Hippocampal formation (tissue), 2 donors: ENCODE measurements at regions not wholly inside any gene's neighbourhood (a gene's known extent, or its start where the extent isn't known, plus 50 kb on each side); places are given as distances from the start of the nearest gene placed in this dataset.

Experiments used
- DNase-seq, 2 donors: peaks; one replicate each; lab custom pipeline; 2025; lab: John Stamatoyannopoulos, UW

DNA sequence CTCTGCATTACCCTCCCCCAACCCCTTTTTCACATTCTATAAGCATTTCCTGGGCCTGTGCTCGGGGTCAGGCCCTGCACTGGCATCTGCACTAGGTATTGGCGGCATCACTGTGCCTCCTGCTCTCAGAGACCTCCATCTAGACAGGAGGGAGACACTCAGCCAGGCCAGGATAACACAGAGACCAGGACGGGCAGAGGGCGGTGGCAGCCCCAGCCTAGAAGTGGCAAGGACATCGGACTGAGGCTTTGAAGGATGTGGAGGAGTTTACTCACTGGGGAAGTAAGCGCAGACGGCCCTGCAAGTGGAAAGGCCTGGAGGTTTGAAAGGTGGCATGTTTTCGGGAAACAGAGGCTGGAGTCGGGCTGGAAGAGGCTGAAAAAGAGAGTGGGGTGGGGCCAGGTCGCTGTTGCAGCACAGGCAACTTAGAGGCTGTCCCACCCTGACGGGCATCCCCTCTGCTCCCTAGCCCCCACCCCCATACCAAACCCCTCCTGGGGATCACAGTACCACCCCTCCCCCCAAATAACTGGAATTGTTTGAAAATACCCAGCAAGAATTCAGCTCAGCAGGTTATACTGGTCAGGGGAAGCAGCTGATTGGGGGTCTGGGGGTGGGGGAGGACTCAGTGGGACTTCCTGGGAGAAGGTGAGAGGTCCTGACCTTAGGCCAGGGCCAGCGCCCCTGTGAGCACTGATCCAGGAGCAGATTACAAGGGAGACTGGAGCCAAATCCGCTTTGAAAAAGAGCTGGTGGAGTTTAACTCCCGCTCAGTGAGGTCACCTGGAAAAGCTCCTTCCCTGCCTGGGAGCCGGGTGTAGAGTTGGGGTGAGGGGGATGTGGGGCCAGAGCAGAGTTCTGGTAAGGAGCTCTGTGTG, 121.8 kb upstream of the WNT4 start:
- DNase-seq, result no peak

DNA sequence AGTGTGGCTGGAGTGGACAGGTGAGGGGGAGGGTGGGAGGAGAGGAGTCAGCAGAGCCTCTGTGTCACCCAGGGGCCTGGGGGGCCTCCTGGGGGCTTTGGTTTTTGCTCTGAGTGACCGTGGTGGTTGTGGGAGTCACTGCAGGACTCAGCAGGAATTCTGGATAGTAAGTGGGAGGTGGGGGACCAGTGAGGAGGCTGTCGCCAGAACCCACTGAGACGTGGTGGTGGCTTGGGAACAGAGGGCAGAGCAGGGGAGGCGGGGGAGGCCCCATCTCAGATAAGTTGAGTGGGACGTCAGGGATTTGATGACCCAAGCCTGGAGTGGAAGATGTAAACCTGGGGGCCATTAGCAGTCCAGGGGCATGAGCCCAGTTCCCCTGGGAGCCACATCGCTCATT, 123.2 kb upstream of the WNT4 start:
- no peak for DNase-seq

- no peak for DNase-seq
Measured at GRCh38 chr1:22267413-22268175, 124.7 kb upstream of the WNT4 start.

DNA sequence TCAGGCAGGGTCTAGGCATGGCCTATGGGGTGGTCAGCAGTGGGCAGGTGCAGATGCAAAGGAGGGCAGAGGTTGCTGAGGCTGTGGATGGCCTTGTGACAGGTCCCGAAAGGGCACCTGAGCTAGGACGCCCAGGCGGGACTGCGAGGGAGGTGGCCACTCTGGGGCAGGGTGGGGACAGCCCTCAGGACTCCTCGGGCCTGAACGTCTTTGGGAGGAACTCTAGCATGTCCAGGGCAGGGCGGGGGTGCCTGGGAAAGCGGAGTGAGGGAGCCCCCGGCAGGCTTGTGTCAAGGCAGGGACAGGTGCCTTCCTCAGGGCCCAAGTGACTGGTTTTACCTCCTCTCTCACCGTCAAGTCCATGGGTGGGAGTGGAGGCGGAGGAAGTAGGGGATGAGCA, 125.4 kb upstream of the WNT4 start:
- no peak for DNase-seq

GRCh38 chr1:22271847-22272801, 129.2 kb upstream of the WNT4 start:
- no peak for DNase-seq

DNA sequence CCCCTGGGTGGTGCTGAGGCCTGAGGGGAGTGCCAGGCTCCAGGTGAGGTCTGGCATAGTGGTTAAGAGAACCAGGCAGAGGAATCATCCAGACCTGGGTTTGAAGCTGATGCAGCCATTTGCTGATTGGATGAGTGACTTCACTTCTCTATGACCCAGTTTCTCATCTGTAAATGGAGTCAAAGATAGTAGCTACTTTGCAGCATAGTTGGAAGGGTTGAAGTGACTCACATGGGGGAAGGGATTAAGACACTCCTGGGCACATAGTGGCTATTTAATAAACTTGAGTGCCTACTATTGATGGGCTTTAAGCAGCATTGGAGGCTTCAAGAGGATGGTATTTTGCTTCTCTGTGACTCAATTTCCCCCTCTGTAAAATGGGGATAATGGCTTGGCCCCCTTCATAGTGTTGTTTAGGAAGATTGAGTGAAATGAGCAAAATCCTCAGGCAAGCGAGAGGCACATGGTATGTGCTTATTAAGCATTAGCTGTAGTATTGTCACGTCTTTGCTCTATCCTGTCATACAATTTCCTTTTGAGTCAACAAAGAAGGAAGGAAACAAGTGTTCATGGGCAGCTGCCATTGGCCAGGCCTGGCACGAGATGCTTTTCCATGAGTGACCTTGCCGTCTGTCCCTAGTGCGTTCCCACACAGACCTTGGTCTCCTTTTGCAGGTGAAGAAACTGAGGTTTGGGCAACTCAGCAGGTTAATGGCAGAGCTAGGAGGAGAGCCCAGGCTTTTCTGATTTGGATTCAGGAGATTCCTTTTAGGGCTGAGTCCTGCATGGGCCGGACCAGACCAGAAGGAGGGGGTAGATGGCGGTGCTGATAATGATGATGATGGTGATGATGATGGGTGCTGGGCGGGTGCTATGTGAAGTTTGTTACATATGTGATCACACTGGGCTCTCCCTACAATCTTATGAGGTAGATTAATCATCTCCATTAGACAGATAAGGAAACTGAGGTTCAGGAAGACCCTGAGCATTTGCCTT, 131.1 kb upstream of the WNT4 start:
- no peak for DNase-seq

DNA sequence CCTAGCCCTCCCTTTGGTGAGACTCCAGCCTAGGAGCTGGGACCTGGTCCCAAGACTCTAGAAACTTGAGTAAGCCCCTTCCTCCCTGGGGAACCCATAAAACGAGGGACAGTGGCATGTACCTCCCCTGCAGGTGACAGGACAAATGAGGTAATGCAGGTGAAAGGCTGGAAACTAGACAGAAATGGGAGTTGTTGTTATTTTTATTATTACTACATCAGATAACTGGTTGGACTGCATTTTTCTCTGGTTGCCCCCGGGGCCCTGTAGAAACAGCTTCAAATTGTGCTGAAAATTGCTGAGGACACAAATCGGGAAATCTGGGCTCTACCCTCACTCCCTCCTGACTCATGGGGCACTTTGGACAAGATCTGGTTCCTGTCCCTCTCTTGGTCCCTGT, 132.3 kb upstream of the WNT4 start:
- no peak for DNase-seq

DNA sequence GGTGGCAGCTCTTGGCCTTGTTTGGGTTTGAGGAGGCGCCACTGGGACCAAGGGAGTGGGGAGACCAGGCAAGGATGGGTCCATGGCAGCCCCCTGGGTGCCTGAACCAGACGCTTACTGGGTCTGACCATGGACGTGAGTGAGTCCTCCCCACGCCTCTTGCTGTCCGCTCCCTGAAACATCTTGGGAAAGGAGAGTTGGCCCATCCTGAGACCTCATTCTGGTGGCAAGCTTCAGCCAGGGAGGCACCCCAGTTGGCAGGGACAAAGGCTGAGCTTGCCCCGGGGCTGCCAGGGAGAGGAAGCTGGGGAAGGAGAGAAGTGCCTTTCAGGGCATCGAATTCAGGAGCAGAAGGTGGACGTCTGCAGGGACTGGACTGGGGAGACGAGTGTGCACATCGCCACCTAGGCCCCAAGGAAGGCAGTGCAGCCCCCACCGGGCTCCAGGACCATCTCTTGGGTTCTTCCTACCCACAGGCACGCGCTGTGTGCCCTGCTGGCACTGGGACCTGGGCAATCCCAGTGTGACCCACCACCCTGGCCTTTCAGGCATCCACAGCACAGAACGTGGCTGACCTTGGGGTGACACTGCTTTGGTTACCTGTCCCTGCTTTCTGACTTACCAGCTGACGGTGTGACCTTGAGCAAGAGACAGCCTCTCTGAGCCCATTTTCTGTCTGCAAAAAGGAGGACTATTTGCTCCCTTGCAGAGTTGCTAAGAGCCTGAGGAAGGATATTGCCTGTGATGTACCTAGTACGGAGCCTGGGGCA, 132.9 kb upstream of the WNT4 start:
- DNase-seq, result peak in 1 of 2 donors; percentile 4

- no peak for DNase-seq
Measured at GRCh38 chr1:22276396-22276748, 133.5 kb upstream of the WNT4 start.

DNA sequence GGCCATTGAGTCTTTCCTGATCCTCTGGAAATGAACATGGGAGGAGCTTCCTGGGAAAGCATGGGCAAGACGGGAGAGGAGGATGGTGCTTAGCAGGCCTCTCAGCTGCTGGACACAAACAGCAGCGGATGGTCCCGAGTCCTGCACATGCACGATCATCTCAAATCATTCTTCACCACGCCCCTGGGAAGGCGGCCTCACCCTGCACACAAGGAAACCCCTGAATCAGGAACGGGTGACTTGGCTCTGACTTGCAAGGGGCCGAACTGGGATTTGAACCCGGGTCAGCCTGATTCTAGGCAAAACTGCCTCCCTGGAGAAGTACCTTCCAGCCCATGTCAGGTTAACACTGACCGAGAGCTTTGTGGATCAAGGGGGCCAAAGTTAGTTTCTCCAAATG, 134.8 kb upstream of the WNT4 start:
- no peak for DNase-seq

DNA sequence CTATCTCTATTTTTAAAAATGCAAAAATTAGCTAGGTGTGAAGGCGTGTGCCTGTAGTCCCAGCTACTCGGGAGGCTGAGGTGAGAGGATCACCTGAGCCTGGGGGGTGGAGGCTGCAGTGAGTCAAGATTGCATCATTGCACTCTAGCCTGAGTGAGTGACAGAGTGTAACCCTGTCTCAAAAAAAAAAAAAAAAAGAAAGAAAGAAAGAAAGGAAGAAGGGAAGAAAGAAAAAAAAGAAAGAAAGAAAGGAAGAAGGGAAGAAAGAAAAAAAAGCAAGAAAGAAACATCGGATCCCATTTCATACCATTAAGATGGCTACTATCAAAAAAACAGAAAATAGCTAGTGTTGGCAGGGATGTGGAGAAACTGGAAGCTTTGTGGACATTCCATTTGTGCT, 136.8 kb upstream of the WNT4 start:
- no peak for DNase-seq

- no peak for DNase-seq
Measured at GRCh38 chr1:22280526-22280925, 137.6 kb upstream of the WNT4 start.

DNA sequence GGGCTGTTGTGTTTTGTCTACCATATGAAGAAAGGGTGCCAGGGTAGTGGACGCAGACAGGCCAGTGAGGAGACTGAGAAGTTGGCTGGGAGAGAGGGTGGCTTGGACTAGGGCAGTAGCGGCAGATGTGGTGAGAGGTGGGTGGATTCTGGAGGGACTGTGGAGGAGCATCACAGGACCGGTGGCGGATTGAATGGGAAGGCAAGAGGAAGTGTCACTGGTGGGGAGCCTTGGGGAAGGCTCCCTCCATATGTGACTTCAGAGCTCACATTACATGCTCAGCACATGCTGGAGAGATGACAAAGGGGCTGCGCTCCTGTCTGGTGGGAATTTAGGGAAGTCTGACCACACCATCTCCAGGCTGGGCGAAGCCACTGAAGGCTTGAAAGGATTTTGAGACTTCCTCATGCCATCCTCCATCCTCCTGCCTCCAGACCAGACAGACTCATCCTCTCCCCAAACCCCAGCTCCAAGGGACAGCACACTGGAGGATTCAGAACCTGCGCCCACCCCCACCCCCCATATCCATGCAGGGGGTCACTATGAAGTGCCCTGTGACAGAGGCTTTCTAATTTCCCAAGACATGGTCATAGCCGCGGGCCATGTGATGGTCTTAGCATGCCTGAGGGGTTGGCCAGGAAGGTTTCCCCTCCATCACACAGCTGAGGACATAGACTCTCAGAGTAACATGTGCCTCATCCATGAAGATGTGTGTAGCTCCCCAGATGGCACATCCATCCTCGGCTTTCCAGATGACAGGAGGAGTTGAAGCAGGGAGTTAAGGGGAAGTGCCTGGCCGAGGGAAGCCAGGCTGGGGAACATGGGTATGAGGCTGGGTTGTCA, 138.8 kb upstream of the WNT4 start:
- no peak for DNase-seq

GRCh38 chr1:22282364-22282995, 139.6 kb upstream of the WNT4 start:
- DNase-seq, result no peak

DNA sequence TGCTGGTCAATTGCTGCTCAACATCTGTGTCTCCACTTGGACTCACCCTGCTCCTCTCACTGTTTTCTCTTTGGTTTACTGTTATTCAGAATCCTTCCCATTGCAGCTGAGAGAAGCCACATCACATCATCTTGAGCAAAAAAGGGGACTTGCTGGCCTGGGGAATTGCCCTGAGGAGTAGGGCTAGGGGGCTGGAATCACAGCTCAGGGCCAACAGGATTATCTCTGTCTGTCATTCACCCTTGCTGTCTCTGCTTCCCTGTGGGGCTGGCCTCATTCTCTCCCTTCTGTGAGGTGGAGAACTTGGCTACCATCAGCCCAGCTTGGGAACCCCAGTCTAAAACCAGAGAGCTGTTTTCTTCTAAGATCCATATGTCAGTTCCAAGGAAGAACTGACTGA, 140.7 kb upstream of the WNT4 start:
- DNase-seq, result no peak

DNA sequence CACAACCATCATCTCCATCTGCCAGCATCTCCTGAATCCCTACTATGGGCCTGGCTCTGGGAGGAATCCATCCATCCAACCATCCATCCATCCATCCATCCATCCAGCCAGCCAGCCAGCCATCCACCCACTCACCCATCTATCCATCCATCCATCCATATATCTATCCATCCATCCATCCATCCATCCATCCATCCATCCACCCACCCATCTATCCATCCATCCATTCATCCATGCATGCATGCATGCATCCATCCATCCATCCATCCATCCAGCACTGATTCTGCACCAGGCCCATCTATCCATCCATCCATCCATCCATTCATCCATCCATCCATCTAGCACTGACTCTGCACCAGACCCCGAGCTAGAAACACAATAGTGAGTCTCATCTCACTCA, 141.3 kb upstream of the WNT4 start:
- DNase-seq, result no peak

DNA sequence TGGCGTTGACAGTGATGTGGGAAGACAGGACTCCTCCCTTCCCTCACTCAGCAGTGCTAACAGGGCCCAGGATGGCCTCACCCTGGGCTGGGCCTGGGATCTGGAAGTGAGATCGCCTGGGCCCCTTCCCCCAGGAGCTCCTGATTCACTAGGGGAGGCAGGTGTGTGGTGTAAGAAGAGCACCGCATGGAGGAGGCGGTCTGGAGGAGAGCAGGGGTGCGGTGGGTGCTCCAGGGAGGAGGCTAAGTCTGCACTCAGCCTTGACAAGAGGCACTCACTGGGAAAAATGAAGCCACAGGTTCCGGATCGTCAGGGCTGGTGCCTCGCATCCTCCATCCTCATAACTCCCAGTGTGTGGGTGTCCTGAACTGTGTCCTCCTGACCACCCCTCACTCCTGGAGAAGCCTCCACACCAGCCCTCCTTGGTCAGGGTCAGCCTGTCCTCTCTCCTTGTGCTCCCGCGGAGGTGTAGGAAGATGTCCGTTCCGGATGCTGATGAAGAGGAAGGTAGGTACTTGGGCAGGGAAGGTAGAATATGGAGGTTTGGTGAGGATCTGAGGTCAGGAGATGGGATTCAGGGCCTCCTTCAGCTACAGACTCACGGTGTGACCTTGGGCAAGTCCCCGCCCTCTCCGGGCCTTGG, 142.1 kb upstream of the WNT4 start:
- DNase-seq, result no peak
